ENCODE measurements at regions not wholly inside any gene's neighbourhood (a gene's known extent, or its start where the extent isn't known, plus 50 kb on each side); places are given as distances from the start of the nearest gene placed in this dataset.

DNA sequence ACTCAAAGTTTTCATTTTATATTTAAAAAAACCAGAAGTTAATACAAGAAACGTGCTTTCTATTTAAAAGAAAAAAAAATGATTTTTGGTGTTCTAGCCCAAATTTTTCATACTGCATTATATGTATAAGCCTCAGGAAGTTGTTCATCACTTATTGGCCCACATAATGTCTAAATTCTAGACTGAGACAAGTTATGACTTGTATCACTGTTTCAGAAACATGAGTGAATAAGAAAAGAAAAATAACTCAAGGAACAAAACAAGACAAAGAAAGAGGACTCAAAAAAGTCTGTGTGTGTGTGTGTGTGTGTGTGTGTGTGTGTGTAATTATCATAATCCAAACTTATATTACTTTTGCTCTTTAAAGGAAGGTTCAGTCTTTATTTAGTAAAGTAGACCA, 929.8 kb downstream of the GALC start:
- no peaks in the 10 kb centered on the region for H3K36me3 ChIP-seq (ENCODE audit: control insufficient read depth, insufficient read depth, low read length)
- H3K4me1 ChIP-seq (ENCODE audit: control insufficient read depth, insufficient read depth, low read length): no peaks in the 10 kb centered on the region
- H3K4me3 ChIP-seq (ENCODE audit: low read depth in 2 of 2, low read length in 2 of 2): no peak overlapping the region
- in situ Hi-C loops (cut with HindIII; ENCODE audit: low pct_unique_long_range_greater_than_20kb, low sequenced_read_pairs): no loop called here
- ATAC-seq (no peak), DNase-seq (ENCODE audit: low read depth, low spot score) (no peak)
- BruUV-seq (replicated peaks): no TSS peak
- ChIA-PET POLR2A (no interaction called here), CTCF (no interaction called here)
- H3K27ac ChIP-seq (ENCODE audit: low read length): no peak overlapping the region
- intact Hi-C loops (cut with micrococcal nuclease; ENCODE audit: unreplicated experiment): no loop called here
- no peak for TF ChIP-seq TCF7L2 (IDR thresholded peaks at IDR 0.05; ENCODE audit: low read depth, low read length)
- no peak for TF ChIP-seq SIN3A (IDR thresholded peaks at IDR 0.05; ENCODE audit: borderline replicate concordance, insufficient read depth, low read depth, low read length)
- no peak for TF ChIP-seq POLR2AphosphoS5 (IDR thresholded peaks at IDR 0.05; ENCODE audit: low read depth, low read length)
- TF ChIP-seq, protein P1, sequence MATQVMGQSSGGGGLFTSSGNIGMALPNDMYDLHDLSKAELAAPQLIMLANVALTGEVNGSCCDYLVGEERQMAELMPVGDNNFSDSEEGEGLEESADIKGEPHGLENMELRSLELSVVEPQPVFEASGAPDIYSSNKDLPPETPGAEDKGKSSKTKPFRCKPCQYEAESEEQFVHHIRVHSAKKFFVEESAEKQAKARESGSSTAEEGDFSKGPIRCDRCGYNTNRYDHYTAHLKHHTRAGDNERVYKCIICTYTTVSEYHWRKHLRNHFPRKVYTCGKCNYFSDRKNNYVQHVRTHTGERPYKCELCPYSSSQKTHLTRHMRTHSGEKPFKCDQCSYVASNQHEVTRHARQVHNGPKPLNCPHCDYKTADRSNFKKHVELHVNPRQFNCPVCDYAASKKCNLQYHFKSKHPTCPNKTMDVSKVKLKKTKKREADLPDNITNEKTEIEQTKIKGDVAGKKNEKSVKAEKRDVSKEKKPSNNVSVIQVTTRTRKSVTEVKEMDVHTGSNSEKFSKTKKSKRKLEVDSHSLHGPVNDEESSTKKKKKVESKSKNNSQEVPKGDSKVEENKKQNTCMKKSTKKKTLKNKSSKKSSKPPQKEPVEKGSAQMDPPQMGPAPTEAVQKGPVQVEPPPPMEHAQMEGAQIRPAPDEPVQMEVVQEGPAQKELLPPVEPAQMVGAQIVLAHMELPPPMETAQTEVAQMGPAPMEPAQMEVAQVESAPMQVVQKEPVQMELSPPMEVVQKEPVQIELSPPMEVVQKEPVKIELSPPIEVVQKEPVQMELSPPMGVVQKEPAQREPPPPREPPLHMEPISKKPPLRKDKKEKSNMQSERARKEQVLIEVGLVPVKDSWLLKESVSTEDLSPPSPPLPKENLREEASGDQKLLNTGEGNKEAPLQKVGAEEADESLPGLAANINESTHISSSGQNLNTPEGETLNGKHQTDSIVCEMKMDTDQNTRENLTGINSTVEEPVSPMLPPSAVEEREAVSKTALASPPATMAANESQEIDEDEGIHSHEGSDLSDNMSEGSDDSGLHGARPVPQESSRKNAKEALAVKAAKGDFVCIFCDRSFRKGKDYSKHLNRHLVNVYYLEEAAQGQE (IDR thresholded peaks at IDR 0.05; ENCODE audit: insufficient read depth in 1 of 2, low read depth in 2 of 2, low read length in 1 of 2): no peak
- no peak for TF ChIP-seq CTCF (IDR thresholded peaks at IDR 0.05)
- no peaks in the 10 kb centered on the region for H3K27me3 ChIP-seq (ENCODE audit: control insufficient read depth, insufficient read depth, low read length)
- no peaks in the 10 kb centered on the region for H3K9me3 ChIP-seq (ENCODE audit: control insufficient read depth, insufficient read depth, low read depth, low read length)

- POLR2A ChIA-PET: no interaction called here
- no TSS peak for BruUV-seq (replicated peaks)
- in situ Hi-C loops (cut with HindIII; ENCODE audit: low pct_unique_long_range_greater_than_20kb, low sequenced_read_pairs): no loop called here
Measured at GRCh38 chr14:87060405-87060804, 932.6 kb downstream of the GALC start.

More at GRCh38 chr14:87060405-87060804, 932.6 kb downstream of the GALC start:
- Histone ChIP-seq H3K36me3 (ENCODE audit: control insufficient read depth, insufficient read depth, low read length) (no peaks in the 10 kb centered on the region), H3K9me3 (ENCODE audit: control insufficient read depth, insufficient read depth, low read depth, low read length) (no peaks in the 10 kb centered on the region), H3K27me3 (ENCODE audit: control insufficient read depth, insufficient read depth, low read length) (no peaks in the 10 kb centered on the region), H3K4me3 (ENCODE audit: low read depth in 2 of 2, low read length in 2 of 2) (no peak overlapping the region), H3K4me1 (ENCODE audit: control insufficient read depth, insufficient read depth, low read length) (no peaks in the 10 kb centered on the region), H3K27ac (ENCODE audit: low read length) (no peak overlapping the region)
- intact Hi-C loops (cut with micrococcal nuclease; ENCODE audit: unreplicated experiment): no loop called here
- ATAC-seq (no peak), DNase-seq (ENCODE audit: low read depth, low spot score) (no peak)
- CTCF ChIA-PET: no interaction called here
- no peak for TF ChIP-seq POLR2AphosphoS5 (IDR thresholded peaks at IDR 0.05; ENCODE audit: low read depth, low read length)
- TF ChIP-seq TCF7L2 (IDR thresholded peaks at IDR 0.05; ENCODE audit: low read depth, low read length): no peak
- no peak for TF ChIP-seq CTCF (IDR thresholded peaks at IDR 0.05)
- no peak for TF ChIP-seq SIN3A (IDR thresholded peaks at IDR 0.05; ENCODE audit: borderline replicate concordance, insufficient read depth, low read depth, low read length)
- TF ChIP-seq, protein P1 (IDR thresholded peaks at IDR 0.05; ENCODE audit: insufficient read depth in 1 of 2, low read depth in 2 of 2, low read length in 1 of 2): no peak

All from Panc1 (cell line).